GM20431 (cell line): ENCODE measurements at regions not wholly inside any gene's neighbourhood (a gene's known extent, or its start where the extent isn't known, plus 50 kb on each side); places are given as distances from the start of the nearest gene placed in this dataset.

ENCODE experiments used
- in situ Hi-C: fragments of 300-500 bp; cut with MseI, MboI; formaldehyde crosslinking; loops from one replicate; pipeline ENCODE4 v1.15.0; 2020; ENCODE audit warnings: low sequenced_read_pairs; ENCODE audit not compliant: unreplicated experiment

GRCh38 chr1:101313356-101313755 lies 76.5 kb downstream of the S1PR1 start:
- in situ Hi-C loops = loop anchor here (25.0 kb wide), 1 partner anchor 124 kb away; no protein-coding TSS in a partner anchor

DNA sequence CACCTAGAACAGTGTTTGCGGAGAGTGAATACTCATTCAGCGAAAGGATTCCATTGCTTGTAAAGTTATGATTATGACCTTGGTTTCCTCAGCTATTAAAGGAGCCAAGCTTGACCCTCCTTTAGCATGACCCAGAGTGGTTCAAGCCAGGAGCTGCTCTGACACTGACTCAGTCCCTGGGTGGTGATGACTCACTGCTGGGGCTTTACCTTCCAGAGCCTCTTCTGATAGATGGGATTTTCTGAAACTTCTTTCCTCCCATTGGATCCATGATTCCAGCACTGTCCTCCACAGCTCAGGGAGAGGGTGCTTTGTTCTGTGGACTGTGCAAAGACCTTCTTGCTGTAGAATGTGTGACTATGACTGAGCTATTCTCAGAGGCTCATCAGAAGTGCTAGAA lies 77.4 kb downstream of the S1PR1 start:
- in situ Hi-C loops = loop anchor here (25.0 kb wide), 1 partner anchor 123 kb away; no protein-coding TSS in a partner anchor

DNA sequence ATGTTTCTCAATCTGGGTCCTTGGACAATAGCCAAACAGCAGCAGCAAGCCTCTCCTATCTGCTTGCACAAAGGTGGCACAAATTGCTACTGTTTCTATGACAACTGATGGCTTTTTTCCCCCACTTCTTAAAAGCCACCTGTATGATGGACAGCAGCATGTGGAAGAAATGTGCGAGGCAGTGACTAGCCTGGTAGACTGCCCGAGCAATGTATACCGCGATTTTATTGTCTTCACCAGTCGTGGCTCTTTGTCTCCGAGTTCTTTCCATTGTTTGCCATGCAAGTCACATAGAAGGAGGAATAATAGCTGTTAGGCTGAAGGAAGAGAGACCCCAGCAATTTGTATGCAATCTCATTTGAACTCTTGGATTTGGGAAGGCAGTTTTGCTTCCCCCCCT lies 79.4 kb downstream of the S1PR1 start:
- in situ Hi-C loops = loop anchor here (25.0 kb wide), 1 partner anchor 121 kb away; no protein-coding TSS in a partner anchor

- in situ Hi-C loops = loop anchor here (25.0 kb wide), 1 partner anchor 121 kb away; no protein-coding TSS in a partner anchor
Measured at GRCh38 chr1:101316799-101317198, 80.0 kb downstream of the S1PR1 start.

GRCh38 chr1:101317590-101317989 lies 80.8 kb downstream of the S1PR1 start:
- in situ Hi-C loops = loop anchor here (25.0 kb wide), 1 partner anchor 120 kb away; no protein-coding TSS in a partner anchor

DNA sequence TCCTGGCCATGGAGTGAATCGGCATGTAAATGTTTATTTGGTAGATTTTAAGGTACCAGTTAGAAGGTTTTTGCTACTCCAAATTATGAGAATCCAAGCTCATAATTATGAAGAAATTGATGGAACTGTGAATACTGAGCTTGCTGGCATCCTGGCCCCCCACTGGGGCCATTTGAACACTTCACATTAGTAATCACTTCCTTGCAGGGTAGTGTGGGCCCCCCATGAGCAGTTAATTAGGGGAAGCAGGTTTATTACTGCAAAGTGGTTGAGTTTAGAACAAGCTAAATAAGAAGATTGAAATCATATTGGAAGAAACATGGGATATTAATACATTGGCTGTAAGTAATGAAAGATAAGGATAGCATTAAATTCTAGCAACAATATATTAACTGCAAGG lies 86.7 kb downstream of the S1PR1 start:
- in situ Hi-C loops = loop anchor here (25.0 kb wide), 1 partner anchor 114 kb away; no protein-coding TSS in a partner anchor

GRCh38 chr1:101325144-101325543 lies 88.3 kb downstream of the S1PR1 start:
- in situ Hi-C loops = no loop called here

DNA sequence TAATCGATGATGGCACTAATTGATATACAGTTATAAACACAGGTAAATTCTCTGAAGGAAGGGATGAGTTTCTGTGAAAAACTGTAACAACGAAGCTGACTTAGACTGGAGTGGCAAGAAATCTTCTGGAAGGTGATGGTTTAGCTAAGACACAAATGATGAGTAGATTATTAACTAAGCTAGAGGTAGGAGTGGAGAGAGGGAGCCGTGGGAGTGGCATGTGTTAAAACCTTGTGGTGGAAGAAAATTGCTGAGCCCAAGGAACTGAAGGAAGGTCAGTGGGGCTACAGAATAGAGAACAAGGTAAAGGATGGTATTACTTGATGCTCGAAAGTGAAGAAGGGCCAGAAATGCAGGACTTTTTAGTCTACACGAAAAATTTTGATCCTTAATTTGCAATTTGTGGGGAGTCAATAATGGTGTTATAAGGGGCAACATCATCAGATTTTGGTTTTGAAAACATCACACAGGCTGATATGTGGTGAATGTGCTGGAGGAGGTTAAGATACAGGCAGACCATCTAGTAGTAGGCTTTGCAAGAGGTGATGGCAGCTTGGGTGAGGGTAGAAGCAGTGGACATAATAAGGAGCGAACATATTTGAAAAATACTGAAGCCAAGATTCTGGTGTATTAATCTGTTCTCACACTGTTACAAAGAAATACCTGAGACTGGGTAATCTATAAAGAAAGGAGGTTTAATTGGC lies 93.8 kb downstream of the S1PR1 start:
- in situ Hi-C loops = no loop called here

DNA sequence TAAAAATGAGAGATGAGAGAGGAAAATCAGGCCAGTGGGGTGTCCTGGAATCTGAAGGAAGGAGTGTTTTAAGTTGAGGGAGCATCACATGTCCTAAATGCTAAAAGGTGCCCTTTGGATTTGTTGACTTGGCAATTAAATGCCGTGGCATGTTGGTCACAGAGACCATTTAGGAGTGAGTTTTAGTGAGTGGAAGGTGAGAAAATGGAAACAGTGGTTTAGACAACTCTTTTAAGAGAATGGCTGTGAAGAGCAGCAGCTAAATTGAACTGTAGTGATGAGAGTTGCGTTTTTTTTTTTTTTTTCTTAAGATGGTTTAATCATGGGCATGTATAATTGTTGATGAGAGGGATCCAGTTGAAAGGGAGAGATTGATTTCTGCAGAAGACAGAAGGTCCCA lies 95.0 kb downstream of the S1PR1 start:
- in situ Hi-C loops = no loop called here

GRCh38 chr1:101332633-101333032 lies 95.8 kb downstream of the S1PR1 start:
- in situ Hi-C loops = no loop called here

- in situ Hi-C loops = no loop called here
Measured at GRCh38 chr1:101333186-101333585, 96.4 kb downstream of the S1PR1 start.

- in situ Hi-C loops = no loop called here
Measured at GRCh38 chr1:101337968-101338367, 101.1 kb downstream of the S1PR1 start.

DNA sequence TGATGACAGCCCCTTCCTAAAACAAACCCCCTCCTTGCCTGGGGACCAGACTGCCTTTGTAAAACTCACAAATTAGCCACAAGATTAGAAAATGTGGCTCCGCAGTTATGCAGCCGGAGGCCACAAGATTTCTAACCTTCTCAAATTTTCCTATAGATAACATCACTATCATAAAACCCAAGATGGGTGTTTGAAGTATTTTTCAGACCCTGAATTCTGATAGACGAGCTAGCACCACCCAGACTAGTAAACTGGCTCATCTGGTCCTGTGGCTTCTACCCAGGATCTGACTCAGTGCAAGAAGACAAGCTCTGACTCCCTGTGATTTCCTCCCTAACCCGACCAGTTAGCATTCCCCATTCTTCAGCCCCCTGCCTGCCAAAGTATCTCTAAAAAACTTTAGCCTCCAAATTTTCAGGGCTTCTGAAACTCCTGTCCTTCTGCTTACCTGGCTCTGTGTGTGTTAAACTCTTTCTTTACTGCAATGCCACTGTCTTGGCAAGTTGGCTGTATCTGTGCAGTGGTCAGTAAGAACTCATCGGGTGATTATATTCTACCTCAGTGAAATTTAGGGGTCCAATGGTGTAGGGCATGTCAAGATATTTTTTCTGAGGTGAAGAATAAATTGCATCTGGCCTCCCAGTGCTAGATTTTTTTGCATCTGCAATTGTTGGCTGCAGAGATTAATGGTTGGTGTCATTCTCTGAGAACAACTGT lies 102.1 kb downstream of the S1PR1 start:
- in situ Hi-C loops = no loop called here

DNA sequence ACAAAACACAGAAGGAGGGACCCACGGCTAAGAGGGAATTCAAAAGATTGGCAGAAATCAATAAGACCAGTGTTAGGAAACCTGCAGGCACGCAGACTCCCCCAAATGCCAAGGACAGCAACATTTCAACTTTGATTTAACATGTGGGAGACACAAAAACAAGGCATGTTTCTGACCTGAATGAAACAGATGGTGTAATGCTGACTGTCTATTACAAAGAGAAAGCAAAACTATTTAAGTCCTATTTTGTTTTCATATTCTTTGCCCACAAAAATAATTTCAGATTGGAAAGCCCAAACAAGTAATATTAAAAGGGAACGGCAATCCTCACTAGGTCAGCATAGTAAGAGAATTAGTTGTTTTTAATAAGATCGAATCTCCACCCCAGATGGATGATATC lies 107.9 kb downstream of the S1PR1 start:
- in situ Hi-C loops = no loop called here

GRCh38 chr1:101346419-101346818 lies 109.6 kb downstream of the S1PR1 start:
- in situ Hi-C loops = no loop called here

DNA sequence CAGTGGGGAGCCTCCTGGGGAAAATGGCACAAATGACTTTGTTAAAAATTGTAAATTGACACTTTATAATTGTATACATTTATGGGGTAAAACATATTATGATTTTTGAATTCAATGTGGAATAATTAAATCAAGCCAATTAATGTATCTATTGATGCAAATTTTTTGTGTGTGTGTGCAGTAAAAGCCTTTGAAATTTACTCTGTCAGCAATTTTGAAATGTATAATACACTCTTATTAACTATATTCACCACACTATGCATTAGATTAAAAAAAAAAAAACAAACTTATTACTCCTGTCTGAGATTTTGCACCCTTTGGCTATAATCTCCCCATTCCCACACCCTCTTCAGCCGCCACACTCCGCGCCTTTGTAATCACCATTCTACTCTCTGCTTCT lies 119.2 kb downstream of the S1PR1 start:
- in situ Hi-C loops = no loop called here

DNA sequence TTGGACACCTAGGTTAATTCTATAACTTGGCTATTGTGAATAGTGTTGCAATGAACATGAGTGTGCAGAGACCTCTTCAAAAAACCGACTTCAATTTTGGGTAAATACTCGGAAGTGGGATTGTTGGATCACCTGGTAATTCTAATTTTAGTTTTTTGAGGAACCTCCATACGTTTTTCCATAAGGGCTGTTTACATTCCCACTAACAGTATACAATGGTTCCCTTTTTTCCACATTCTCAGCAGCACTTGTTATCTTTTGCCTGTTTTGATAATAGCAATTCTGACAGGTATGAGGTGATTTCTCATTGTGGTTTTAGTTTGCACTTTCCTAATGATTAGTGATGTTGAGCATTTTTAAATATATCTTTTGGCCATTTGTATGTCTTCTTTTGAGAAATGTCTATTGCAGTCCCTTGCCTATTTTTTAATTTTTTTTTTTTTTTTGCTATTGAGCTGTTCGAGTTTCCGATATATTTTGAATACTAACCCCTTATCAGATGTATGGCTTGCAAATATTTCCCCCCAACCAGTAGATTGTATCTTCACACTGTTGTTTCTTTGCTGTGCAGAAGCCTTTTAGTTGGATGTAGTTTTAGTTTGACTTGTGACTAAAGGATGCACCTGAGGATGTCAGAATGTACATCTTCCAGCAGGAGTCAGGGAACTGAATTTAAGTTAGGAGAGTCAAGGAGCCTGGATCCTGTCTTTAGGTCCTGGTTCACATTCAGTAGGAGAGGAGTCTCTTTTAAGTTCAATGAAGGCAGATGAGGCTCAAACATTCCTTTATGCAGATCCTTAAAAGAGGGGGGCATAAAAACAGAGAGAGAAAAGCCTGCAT lies 120.0 kb downstream of the S1PR1 start:
- in situ Hi-C loops = no loop called here

- in situ Hi-C loops = no loop called here
Measured at GRCh38 chr1:101357444-101357986, 120.7 kb downstream of the S1PR1 start.

DNA sequence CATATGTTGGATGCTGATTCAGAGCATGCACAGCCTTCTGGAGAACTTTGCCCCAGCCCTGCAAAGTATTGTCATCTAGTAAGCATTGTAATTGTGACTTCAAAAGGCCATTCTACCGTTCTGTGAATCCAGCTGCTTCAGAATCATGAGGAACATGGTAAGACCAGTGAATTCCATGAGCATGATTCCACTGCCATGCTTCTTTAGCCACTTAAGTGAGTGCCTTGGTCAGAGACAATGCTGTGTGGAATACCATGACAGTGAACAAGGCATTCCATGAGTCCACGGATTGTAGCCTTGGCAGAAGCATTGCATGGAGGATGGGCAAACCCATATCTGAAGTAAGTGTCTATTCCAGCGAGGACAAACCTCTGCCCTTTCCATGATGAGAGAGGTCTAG lies 123.7 kb downstream of the S1PR1 start:
- in situ Hi-C loops = no loop called here

GRCh38 chr1:101363891-101364318 lies 127.1 kb downstream of the S1PR1 start:
- in situ Hi-C loops = no loop called here
